ENCODE measurements at regions not wholly inside any gene's neighbourhood (a gene's known extent, or its start where the extent isn't known, plus 50 kb on each side); places are given as distances from the start of the nearest gene placed in this dataset.

- no peak for DNase-seq (ENCODE audit: low read depth, low spot score)
- H3K4me1 ChIP-seq (ENCODE audit: control insufficient read depth, insufficient read depth, low read length) = no peaks in the 10 kb centered on the region
- ChIA-PET CTCF (no interaction called here), RAD21 (ENCODE audit: unreplicated experiment) (no interaction called here), POLR2A (no interaction called here), SMC1A (ENCODE audit: uncharacterized antibody, unreplicated experiment) (no interaction called here)
- H3K4me3 ChIP-seq = no peak overlapping the region
- no peaks in the 10 kb centered on the region for H4K20me1 ChIP-seq (ENCODE audit: control insufficient read depth, insufficient read depth)
- in situ Hi-C loops (cut with MboI) (no loop called here), intact Hi-C loops (cut with micrococcal nuclease; ENCODE audit: unreplicated experiment) (no loop called here)
- no peaks in the 10 kb centered on the region for H3K27me3 ChIP-seq (replicated peaks in 1 of 2; ENCODE audit: control insufficient read depth in 2 of 2, insufficient read depth in 2 of 2, low read length in 1 of 2)
- TF ChIP-seq POLR2A (IDR thresholded peaks at IDR 0.05; ENCODE audit: low read depth, low read length) (no peak), RCOR1 (conservative IDR thresholded peaks at IDR 0.05; ENCODE audit: low read depth, low read length) (no peak), TARDBP (IDR thresholded peaks at IDR 0.05; ENCODE audit: borderline replicate concordance) (no peak), RFX5 (IDR thresholded peaks at IDR 0.05; ENCODE audit: low read depth, low read length) (no peak), NFIC (IDR thresholded peaks at IDR 0.05; ENCODE audit: low read depth, low read length) (no peak), USF1 (IDR thresholded peaks at IDR 0.05; ENCODE audit: borderline replicate concordance, extremely low read length, insufficient read depth, low read depth, low read length) (no peak), NBN (IDR thresholded peaks at IDR 0.05) (no peak), IRF5 (IDR thresholded peaks at IDR 0.05; ENCODE audit: borderline replicate concordance) (no peak), CREB1 (IDR thresholded peaks at IDR 0.05; ENCODE audit: low read depth) (no peak), CEBPB (IDR thresholded peaks at IDR 0.05; ENCODE audit: borderline replicate concordance in 1 of 2, low read depth in 2 of 2, low read length in 2 of 2) (no peak), ELK1 (IDR thresholded peaks at IDR 0.05; ENCODE audit: low read depth, low read length) (no peak), SMAD1 (IDR thresholded peaks at IDR 0.05; ENCODE audit: low read depth, partially characterized antibody) (no peak), CBFB (IDR thresholded peaks at IDR 0.05; ENCODE audit: low read depth) (no peak), REST (IDR thresholded peaks at IDR 0.05; ENCODE audit: low read depth, low read length) (no peak), ZNF622 (IDR thresholded peaks at IDR 0.05) (no peak), HSF1 (IDR thresholded peaks at IDR 0.05; ENCODE audit: low read depth, low read length) (no peak)
- no peak overlapping the region for H2AFZ ChIP-seq (ENCODE audit: control insufficient read depth, low read depth, low read length)
- H3K9me3 ChIP-seq (replicated peaks; ENCODE audit: control insufficient read depth, insufficient read depth, low read length) = no peaks in the 10 kb centered on the region
- no peak for ATAC-seq
- H3K79me2 ChIP-seq (ENCODE audit: control insufficient read depth, insufficient read depth, low read length) = no peaks in the 10 kb centered on the region
- H3K9ac ChIP-seq (ENCODE audit: control insufficient read depth, insufficient read depth, low read length) = no peak overlapping the region
- H3K36me3 ChIP-seq (ENCODE audit: control insufficient read depth in 2 of 2, insufficient read depth in 2 of 2, low read length in 1 of 2) = no peaks in the 10 kb centered on the region
- H3K4me2 ChIP-seq (ENCODE audit: control insufficient read depth, insufficient read depth) = no peak overlapping the region
- H3K27ac ChIP-seq (ENCODE audit: control insufficient read depth, insufficient read depth) = no peak overlapping the region
- BruUV-seq (replicated peaks) = no TSS peak
- FAIRE-seq = no peak
Measured at GRCh38 chr2:206856513-206856912, 82.8 kb upstream of the CPO start.

Data from GM12878 (cell line).